GM13977 (cell line): ENCODE measurements at regions not wholly inside any gene's neighbourhood (a gene's known extent, or its start where the extent isn't known, plus 50 kb on each side); places are given as distances from the start of the nearest gene placed in this dataset.

Experiments used
- DNase-seq: peaks from one replicate; pipeline ENCODE4 v3.0.0; 2012; ENCODE audit warnings: low spot score
- in situ Hi-C: fragments of 300-500 bp; cut with MboI; formaldehyde crosslinking; loops from one replicate; pipeline ENCODE4 v1.12.0; 2022; ENCODE audit warnings: low sequenced_read_pairs, low pct_unique_long_range_greater_than_20kb, mixed read lengths, inconsistent platforms; ENCODE audit not compliant: unreplicated experiment
- TF ChIP-seq, protein P1 (sequence below): IDR thresholded peaks from 2 replicates; pipeline ENCODE4 v1.5.1; 2012; ENCODE audit warnings: mild to moderate bottlenecking, control low read depth; ENCODE audit not compliant: insufficient read depth; ENCODE audit errors: extremely low read depth, missing control alignments

DNA sequence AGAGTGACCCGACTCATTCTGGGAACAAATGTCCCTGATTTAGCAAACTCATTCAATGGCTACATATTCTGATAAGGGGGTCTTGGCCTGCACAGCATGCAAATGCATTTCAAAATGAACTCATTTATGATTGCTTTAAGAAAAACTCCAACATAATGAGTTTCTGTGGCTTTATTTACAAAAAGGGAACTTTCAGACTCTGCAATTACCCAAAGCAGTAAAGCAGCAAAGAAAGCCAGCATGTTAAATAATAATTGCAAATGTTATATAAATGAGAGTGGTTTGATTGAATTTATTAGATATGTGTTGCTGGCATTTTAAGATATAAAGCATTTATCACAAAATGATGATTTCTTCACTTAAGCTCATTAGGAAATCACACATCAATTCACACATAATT, 295.7 kb downstream of the FBXW7 start:
- no peak for DNase-seq
- TF ChIP-seq, protein P1, sequence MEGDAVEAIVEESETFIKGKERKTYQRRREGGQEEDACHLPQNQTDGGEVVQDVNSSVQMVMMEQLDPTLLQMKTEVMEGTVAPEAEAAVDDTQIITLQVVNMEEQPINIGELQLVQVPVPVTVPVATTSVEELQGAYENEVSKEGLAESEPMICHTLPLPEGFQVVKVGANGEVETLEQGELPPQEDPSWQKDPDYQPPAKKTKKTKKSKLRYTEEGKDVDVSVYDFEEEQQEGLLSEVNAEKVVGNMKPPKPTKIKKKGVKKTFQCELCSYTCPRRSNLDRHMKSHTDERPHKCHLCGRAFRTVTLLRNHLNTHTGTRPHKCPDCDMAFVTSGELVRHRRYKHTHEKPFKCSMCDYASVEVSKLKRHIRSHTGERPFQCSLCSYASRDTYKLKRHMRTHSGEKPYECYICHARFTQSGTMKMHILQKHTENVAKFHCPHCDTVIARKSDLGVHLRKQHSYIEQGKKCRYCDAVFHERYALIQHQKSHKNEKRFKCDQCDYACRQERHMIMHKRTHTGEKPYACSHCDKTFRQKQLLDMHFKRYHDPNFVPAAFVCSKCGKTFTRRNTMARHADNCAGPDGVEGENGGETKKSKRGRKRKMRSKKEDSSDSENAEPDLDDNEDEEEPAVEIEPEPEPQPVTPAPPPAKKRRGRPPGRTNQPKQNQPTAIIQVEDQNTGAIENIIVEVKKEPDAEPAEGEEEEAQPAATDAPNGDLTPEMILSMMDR = no peak
- in situ Hi-C loops = no loop called here

DNA sequence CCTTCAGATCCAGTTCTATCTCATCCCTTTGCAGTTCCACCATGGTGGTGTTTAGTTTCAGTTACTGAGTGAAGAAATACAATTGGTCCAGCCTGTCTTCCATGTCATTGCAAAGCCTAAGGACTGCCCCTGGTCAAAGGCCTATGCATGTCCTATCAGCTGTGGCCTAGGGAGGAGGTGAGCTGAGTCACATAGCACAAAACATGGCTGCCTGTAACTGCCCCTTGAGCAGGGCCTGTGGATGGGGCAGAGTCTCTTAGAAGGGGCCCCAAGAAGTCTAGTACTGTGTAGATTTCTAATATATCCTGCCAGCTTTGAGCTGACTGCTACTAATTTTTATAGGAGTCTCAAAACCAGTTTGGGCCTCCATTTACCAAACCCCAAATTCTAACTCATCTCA, 296.7 kb downstream of the FBXW7 start:
- TF ChIP-seq, protein P1 = no peak
- in situ Hi-C loops = no loop called here
- DNase-seq = no peak

DNA sequence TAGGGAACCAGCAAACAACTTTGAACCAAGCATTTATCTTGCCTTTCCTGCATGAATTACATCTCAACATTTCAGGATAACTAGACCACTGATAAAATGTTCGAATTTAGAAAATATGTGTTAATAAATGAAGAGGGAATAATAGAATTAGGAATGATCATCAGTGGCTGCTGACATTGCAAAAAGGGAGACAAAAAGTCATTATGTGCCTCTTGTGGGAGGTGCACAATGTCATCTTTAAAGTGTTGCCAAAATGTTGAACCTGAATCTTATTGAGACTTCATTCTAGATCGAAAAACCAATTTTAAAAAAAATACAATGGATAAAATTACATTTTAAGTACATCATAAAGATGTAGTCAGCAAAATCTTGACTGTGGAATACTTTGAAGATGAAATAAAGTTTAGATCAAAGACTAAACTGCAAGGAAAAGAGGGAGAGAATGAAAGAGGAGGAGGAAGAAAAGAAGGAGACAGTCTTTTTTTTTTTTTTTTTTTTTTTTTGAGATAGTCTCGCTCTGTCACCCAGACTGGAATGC, 299.3 kb downstream of the FBXW7 start:
- TF ChIP-seq, protein P1 = no peak
- DNase-seq = no peak
- in situ Hi-C loops = no loop called here

DNA sequence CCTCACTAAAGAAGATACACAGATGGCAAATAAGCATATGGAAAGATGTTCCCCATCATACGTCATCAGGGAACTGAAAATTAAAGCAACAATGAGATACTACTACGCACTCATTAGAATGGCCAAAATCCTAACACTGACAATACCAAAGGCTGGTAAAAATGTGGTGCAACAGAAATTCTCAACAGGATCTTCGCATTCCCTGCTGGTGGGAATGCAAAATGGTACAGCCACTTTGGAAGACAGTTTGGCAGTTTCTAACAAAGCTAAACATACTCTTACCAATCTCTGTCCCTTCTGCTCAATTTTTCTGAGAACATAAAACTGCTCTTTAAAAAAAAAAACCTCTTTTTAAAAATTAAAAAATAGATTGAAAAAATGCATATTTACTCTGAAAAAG, 300.2 kb downstream of the FBXW7 start:
- no peak for DNase-seq
- in situ Hi-C loops = no loop called here
- TF ChIP-seq, protein P1 = no peak

DNA sequence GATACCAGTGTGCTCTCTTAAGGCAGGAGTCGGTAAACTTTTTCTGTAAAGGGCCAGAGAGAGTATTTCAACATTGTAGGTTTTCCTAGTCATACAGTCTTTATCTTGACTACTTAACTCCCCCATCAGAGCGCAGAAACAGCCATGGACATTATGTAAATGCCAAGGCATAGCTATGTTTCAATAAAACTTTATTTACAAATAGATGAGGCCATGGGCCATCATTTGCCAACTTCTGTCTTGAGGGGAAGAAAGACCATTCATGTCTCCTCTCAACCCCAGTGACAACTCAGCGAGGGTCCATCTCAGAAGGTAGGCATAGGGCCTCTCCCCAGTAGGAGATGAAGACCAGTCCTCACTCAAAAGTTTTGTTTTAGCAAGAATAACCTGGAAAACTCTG, 301.3 kb downstream of the FBXW7 start:
- in situ Hi-C loops = no loop called here
- DNase-seq = no peak
- TF ChIP-seq, protein P1 = no peak

DNA sequence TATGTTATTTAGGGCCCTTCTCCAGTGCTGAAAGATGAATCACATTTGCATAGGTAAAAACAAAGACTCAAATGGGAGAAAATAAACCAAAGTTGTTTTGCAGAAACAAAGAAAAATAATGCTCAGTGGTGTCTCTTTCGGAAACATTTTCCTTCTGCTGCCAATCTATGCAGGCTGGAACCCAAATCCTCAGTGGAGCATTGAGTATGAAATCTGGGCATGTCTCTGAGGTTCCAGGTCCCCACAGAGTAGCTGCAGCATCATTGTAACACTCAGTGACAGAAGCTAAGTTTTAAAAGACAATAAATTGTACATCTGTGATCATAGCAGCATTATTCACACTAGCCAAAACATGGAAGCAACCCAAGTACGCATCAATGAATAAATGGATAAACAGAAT, 303.6 kb downstream of the FBXW7 start:
- no peak for DNase-seq
- TF ChIP-seq, protein P1 = no peak
- in situ Hi-C loops = no loop called here
